ENCODE measurements at regions not wholly inside any gene's neighbourhood (a gene's known extent, or its start where the extent isn't known, plus 50 kb on each side); places are given as distances from the start of the nearest gene placed in this dataset.

- ATAC-seq (ENCODE audit: low read depth) (no peak), DNase-seq (ENCODE audit: low spot score) (no peak)
- TF ChIP-seq CTCF (IDR thresholded peaks at IDR 0.05; ENCODE audit: poor library complexity, severe bottlenecking): no peak
- Histone ChIP-seq H3K36me3 (ENCODE audit: low read depth) (no peaks in the 10 kb centered on the region), H3K9me3 (ENCODE audit: severe bottlenecking) (no peaks in the 10 kb centered on the region), H3K27me3 (ENCODE audit: insufficient read depth, poor library complexity, severe bottlenecking) (no peaks in the 10 kb centered on the region), H3K4me1 (ENCODE audit: insufficient read depth, poor library complexity, severe bottlenecking) (peaks cover 3% of the 10 kb centered on the region), H3K4me3 (ENCODE audit: severe bottlenecking) (no peak overlapping the region), H3K27ac (ENCODE audit: poor library complexity, severe bottlenecking) (no peak overlapping the region)
Measured at GRCh38 chr3:190710723-190711122, 151.8 kb downstream of the GMNC start.

GRCh38 chr3:190709351-190709773 is 153.1 kb downstream of the GMNC start:
- no peak for TF ChIP-seq CTCF (IDR thresholded peaks at IDR 0.05; ENCODE audit: poor library complexity, severe bottlenecking)
- Histone ChIP-seq H3K27me3 (ENCODE audit: insufficient read depth, poor library complexity, severe bottlenecking) (no peaks in the 10 kb centered on the region), H3K4me3 (ENCODE audit: severe bottlenecking) (no peak overlapping the region), H3K9me3 (ENCODE audit: severe bottlenecking) (no peaks in the 10 kb centered on the region), H3K4me1 (ENCODE audit: insufficient read depth, poor library complexity, severe bottlenecking) (peaks cover 3% of the 10 kb centered on the region), H3K36me3 (ENCODE audit: low read depth) (no peaks in the 10 kb centered on the region), H3K27ac (ENCODE audit: poor library complexity, severe bottlenecking) (no peak overlapping the region)
- DNase-seq (ENCODE audit: low spot score) (no peak), ATAC-seq (ENCODE audit: low read depth) (peak; percentile 36; the same call in 1 of the 3 replicates)
